HUES64 (cell line): ENCODE measurements at regions not wholly inside any gene's neighbourhood (a gene's known extent, or its start where the extent isn't known, plus 50 kb on each side); places are given as distances from the start of the nearest gene placed in this dataset.

ENCODE experiments used
- H3K27ac ChIP-seq: 2 replicates; pipeline ENCODE4 v1.7.0; 2013; ENCODE audit warnings: low read depth, low read length, inconsistent platforms
- H3K27me3 ChIP-seq: 2 replicates; pipeline ENCODE4 v1.6.1; 2013; ENCODE audit warnings: mild to moderate bottlenecking, low read length; ENCODE audit not compliant: insufficient read depth
- H3K36me3 ChIP-seq: 2 replicates; pipeline ENCODE4 v1.6.1; 2013; ENCODE audit warnings: mild to moderate bottlenecking, low read length; ENCODE audit not compliant: insufficient read depth
- H3K4me1 ChIP-seq: 2 replicates; pipeline ENCODE4 v1.6.1; 2013; ENCODE audit warnings: mild to moderate bottlenecking, low read length, moderate library complexity; ENCODE audit not compliant: insufficient read depth
- H3K4me3 ChIP-seq: 2 replicates; pipeline ENCODE4 v1.5.1; 2013; ENCODE audit warnings: mild to moderate bottlenecking, low read length, moderate library complexity
- H3K9ac ChIP-seq: 2 replicates; pipeline ENCODE4 v1.6.1; 2013; ENCODE audit warnings: mild to moderate bottlenecking, low read depth, low read length
- H3K9me3 ChIP-seq: 2 replicates; pipeline ENCODE4 v1.6.1; 2013; ENCODE audit warnings: low read depth, low read length; ENCODE audit not compliant: insufficient read depth
- WGBS: fragments of 150-250, 120-280 bp; methylation state at CpG from one replicate; pipeline ENCODE4 v1.1.7; 2013; ENCODE audit warnings: missing lambda C conversion rate; 5-methylcytosine and 5-hydroxymethylcytosine counted together

DNA sequence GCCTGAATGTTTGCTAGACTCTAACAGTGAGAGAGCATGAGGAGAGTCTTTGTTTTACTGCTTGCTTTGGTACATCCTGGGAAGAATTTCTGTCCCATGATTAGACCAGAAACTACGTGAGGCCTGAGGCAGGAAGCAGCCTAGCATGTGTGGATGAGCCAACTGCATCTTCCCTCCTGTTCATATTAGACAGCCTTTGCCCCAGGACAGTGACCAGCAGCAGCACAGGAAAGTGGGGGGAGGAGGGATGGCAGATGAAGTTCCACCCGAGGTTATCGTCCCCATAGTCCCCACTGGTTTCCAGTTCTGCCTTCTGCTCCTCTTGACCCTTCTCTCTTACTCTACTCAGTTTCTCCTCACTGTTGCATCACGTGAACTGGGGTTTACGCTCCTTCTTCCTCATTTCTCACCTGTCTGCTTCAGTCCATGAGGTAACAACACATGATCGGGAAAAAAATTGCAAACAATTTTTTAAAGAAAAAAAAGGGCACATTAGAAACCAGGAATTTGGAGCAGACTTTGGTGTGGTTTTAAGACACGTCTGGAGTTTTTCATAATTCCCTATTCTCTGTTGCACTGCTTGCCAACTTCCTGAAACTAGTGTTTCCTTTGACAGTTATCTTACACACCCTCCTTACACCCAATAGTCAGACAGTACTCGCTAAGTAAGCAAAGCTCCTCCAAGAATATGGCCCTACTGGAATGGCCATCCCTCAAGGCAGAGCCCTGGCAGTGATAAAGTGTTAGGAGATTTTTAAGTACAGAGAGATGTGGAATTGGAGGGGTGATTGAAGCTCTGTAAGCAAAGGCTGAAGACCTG, 84.1 kb downstream of the SNX18 start:
- Histone ChIP-seq H3K9me3 (peaks cover 6% of the 10 kb centered on the region; the same call in 1 of the 2 replicates), H3K27ac (no peak overlapping the region), H3K4me3 (no peak overlapping the region), H3K9ac (no peak overlapping the region), H3K27me3 (no peaks in the 10 kb centered on the region), H3K36me3 (no peaks in the 10 kb centered on the region), H3K4me1 (no peaks in the 10 kb centered on the region)
- WGBS, result 93% methylated on average over 8 of the region's 8 CpGs
